Middle frontal gyrus (tissue), 1 donor: ENCODE measurements at regions not wholly inside any gene's neighbourhood (a gene's known extent, or its start where the extent isn't known, plus 50 kb on each side); places are given as distances from the start of the nearest gene placed in this dataset.
"Not testable (repeated sequence)": the region's sequence is repeated elsewhere in the genome, so short reads cannot be mapped to it uniquely, and the experiment has no call there.

Source experiments
- DNase-seq: peaks from one replicate; pipeline ENCODE4 v3.0.0-alpha.2; 2015; ENCODE audit warnings: low spot score; ENCODE audit errors: extremely low spot score

GRCh38 chr1:198967566-198967965, 328.7 kb downstream of the PTPRC start:
- no peak for DNase-seq

- no peak for DNase-seq
These were observed 330.0 kb downstream of the PTPRC start for GRCh38 chr1:198968866-198969265.

- DNase-seq = no peak
These were observed 331.1 kb downstream of the PTPRC start for GRCh38 chr1:198969981-198970380.

- DNase-seq = no peak
These were observed 332.1 kb downstream of the PTPRC start for GRCh38 chr1:198970916-198971315.

- DNase-seq = no peak
These were observed 339.1 kb downstream of the PTPRC start for GRCh38 chr1:198977909-198978308.

GRCh38 chr1:198978523-198978922, 339.7 kb downstream of the PTPRC start:
- no peak for DNase-seq

GRCh38 chr1:198986036-198986435, 347.2 kb downstream of the PTPRC start:
- DNase-seq = no peak

- DNase-seq = no peak
These were observed 347.6 kb downstream of the PTPRC start for GRCh38 chr1:198986442-198986841.

- no peak for DNase-seq
These were observed 363.8 kb downstream of the PTPRC start for GRCh38 chr1:199002661-199003060.

- no peak for DNase-seq
These were observed 368.6 kb downstream of the PTPRC start for GRCh38 chr1:199007423-199007822.

- DNase-seq = no peak
These were observed 370.6 kb downstream of the PTPRC start for GRCh38 chr1:199009447-199009846.

GRCh38 chr1:199010492-199010891, 371.7 kb downstream of the PTPRC start:
- DNase-seq = no peak

- no peak for DNase-seq
These were observed 372.1 kb downstream of the PTPRC start for GRCh38 chr1:199010933-199011332.

- DNase-seq = no peak
These were observed 377.0 kb downstream of the PTPRC start for GRCh38 chr1:199015799-199016198.

- no peak for DNase-seq
These were observed 379.8 kb downstream of the PTPRC start for GRCh38 chr1:199018471-199019135.

- no peak for DNase-seq
These were observed 381.2 kb downstream of the PTPRC start for GRCh38 chr1:199020051-199020450.

GRCh38 chr1:199020904-199021303, 382.1 kb downstream of the PTPRC start:
- DNase-seq = no peak

- DNase-seq = no peak
These were observed 390.6 kb downstream of the PTPRC start for GRCh38 chr1:199029401-199029800.

GRCh38 chr1:199029855-199030254, 391.0 kb downstream of the PTPRC start:
- DNase-seq = no peak

- not testable (repeated sequence) for DNase-seq
These were observed 391.7 kb downstream of the PTPRC start for GRCh38 chr1:199030541-199030940.

- DNase-seq = not testable (repeated sequence)
These were observed 392.3 kb downstream of the PTPRC start for GRCh38 chr1:199031170-199031569.

- DNase-seq = not testable (repeated sequence)
These were observed 393.6 kb downstream of the PTPRC start for GRCh38 chr1:199032479-199032878.

GRCh38 chr1:199033661-199034060, 394.8 kb downstream of the PTPRC start:
- no peak for DNase-seq

GRCh38 chr1:199038156-199038555, 399.3 kb downstream of the PTPRC start:
- no peak for DNase-seq
